NCI-H2081 (cell line): ENCODE measurements at regions not wholly inside any gene's neighbourhood (a gene's known extent, or its start where the extent isn't known, plus 50 kb on each side); places are given as distances from the start of the nearest gene placed in this dataset.

Experiments
- DNase-seq, 2 experiments: peaks; one replicate each; lab custom pipeline; 2025; lab: John Stamatoyannopoulos, UW

DNA sequence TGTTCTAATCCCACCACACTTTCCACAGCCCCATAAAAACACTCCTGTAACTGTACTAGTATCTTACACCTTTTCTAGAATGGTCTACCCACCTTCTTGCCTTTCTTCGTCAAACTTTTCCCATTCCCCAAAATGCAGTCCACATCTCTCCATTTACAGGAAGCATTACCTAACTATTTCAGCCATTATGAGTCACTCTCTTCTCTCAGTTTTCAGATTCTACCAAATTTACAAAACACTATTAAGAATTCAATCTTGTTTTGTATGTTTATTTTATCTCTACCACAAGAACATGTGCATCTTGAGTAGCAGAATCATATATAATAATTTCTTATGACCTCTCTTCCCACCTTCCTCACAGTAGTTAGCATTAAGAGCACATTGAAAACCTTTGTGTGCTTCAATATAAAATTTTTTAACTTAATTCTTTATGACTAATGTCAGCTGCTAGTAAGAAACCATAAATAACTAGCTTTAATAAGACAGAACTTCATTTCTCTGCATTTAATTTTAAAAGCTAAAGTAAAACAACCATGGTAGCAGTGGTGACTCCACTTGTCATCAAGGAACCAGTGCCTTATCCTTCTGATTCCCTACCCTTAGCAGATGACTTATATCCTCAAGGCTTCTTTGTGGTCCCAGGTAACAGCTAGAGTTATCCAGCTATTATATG lies 56.6 kb upstream of the MAP2 start:
- DNase-seq = no peak

DNA sequence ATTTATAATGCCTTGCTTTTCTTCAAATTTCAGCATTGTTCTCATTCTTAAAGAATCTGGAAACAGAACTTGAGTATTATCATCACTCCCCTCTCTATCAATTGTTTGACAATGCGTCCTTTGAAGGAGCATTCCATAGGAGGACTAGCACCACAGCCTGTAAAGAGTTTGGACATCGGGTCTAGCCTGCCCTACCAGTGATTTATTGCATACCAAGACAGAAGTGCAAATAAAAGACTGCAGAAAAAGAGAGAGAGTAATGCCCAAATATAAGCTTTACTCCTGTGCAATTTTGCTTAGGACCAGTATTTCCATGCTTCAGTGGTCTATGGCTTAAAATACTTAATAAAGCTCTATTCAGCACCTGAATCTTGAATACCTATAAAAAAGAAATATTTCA lies 55.4 kb upstream of the MAP2 start:
- DNase-seq = no peak

DNA sequence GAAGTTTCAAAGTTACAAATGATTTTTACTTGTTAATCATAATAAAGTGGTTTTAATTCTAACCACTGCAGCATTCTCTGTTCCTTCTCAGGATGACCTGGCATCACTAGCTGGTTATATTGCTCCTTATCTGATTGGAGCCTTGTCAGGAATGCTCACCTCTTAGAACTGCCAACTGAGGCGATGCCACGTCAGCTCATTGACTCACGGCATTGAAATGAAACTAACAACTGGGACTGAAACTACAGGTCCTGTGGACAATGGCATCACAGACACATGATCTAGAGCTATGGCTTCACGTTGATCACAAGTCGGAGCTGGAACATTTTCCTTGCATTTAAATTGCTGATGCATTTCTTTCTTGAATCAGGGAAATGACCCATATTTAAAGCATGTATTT lies 54.9 kb upstream of the MAP2 start:
- no peak for DNase-seq

DNA sequence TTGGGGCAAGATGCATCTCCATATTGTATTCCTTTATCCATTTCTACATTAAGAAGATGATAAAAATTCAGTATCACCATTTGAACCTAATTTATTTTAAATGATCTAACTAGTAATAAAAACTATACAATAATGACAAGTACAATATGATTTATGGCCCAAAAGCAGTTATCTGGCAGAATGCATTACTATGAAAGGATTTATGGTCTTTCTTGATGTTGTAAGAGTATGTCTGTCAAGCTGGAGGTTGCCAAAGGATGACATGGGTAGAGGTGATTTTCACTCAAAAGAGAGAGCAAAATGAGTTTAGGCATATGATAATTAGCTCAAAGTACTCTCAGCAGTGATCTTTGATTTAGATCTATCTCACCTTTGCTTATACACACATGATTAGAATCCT lies 54.2 kb upstream of the MAP2 start:
- no peak for DNase-seq

DNA sequence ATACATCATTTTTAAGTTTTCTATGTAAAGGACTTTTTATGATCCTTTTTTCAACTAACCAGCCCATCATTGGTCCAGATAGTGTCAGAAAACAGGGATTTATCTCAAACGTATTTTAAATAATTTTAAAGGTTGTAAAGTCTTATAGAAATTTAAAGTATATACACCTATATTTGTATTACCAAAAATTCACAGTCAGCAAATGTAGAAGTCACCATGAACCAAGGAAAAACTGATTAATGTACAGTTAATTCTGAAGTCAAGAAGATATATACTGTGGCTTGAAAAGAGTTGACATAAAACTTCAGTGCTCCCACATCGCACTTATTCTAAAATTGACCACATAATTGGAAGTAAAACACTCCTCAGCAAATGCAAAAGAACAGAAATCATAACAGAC lies 52.4 kb upstream of the MAP2 start:
- no peak for DNase-seq
